H9 (cell line): ENCODE measurements at regions not wholly inside any gene's neighbourhood (a gene's known extent, or its start where the extent isn't known, plus 50 kb on each side); places are given as distances from the start of the nearest gene placed in this dataset.

Experiments
- DNase-seq: peaks from one replicate; pipeline ENCODE4 v3.0.0-alpha.2; 2017
- H2AFZ ChIP-seq: one replicate; pipeline ENCODE4 v1.6.1; 2013; ENCODE audit warnings: mild to moderate bottlenecking, low read length, control low read depth, moderate library complexity
- H2AK5ac ChIP-seq: 2 replicates; pipeline ENCODE4 v1.6.1; 2013; ENCODE audit warnings: low read length, control low read depth, mixed read lengths; ENCODE audit not compliant: insufficient read length
- H2BK120ac ChIP-seq: one replicate; pipeline ENCODE4 v1.6.1; 2013; ENCODE audit warnings: low read depth, mild to moderate bottlenecking, low read length, control low read depth, inconsistent platforms; ENCODE audit not compliant: poor library complexity, severe bottlenecking
- H2BK12ac ChIP-seq: 2 replicates; pipeline ENCODE4 v1.6.1; 2013; ENCODE audit warnings: low read length, control low read depth, mixed read lengths, low read depth; ENCODE audit not compliant: insufficient read length
- H2BK15ac ChIP-seq: 2 replicates; pipeline ENCODE4 v1.6.1; 2013; ENCODE audit warnings: low read depth, low read length, control low read depth
- H2BK20ac ChIP-seq: one replicate; pipeline ENCODE4 v1.6.1; 2013; ENCODE audit warnings: low read depth, mild to moderate bottlenecking, low read length, control low read depth, inconsistent platforms; ENCODE audit not compliant: poor library complexity, severe bottlenecking
- H2BK5ac ChIP-seq: 2 replicates; pipeline ENCODE4 v1.6.1; 2013; ENCODE audit warnings: low read length, control low read depth, mixed read lengths; ENCODE audit not compliant: insufficient read length
- H3K14ac ChIP-seq: 2 replicates; pipeline ENCODE4 v1.6.1; 2013; ENCODE audit warnings: low read length, control low read depth; ENCODE audit not compliant: insufficient read depth
- H3K18ac ChIP-seq: 2 replicates; pipeline ENCODE4 v1.6.1; 2013; ENCODE audit warnings: low read depth, mild to moderate bottlenecking, mixed read lengths, low read length, control low read depth; ENCODE audit not compliant: insufficient read length
- H3K23ac ChIP-seq: 2 replicates; pipeline ENCODE4 v1.6.1; 2013; ENCODE audit warnings: low read length, control low read depth, mixed read lengths, low read depth; ENCODE audit not compliant: insufficient read length
- H3K23me2 ChIP-seq: 2 replicates; pipeline ENCODE4 v1.6.1; 2013; ENCODE audit warnings: low read depth, mild to moderate bottlenecking, mixed read lengths, low read length, control low read depth; ENCODE audit not compliant: insufficient read length, poor library complexity, severe bottlenecking
- H3K27ac ChIP-seq: 2 replicates; pipeline ENCODE4 v1.5.1; 2013; ENCODE audit warnings: low read length, control low read depth, mixed read lengths, low read depth; ENCODE audit not compliant: insufficient read length
- H3K27me3 ChIP-seq: 2 replicates; pipeline ENCODE4 v1.6.1; 2013; ENCODE audit warnings: low read length, control low read depth, inconsistent platforms; ENCODE audit not compliant: insufficient read depth
- H3K4ac ChIP-seq: 2 replicates; pipeline ENCODE4 v1.6.1; 2013; ENCODE audit warnings: low read depth, mild to moderate bottlenecking, control low read depth, inconsistent platforms, low read length, moderate library complexity
- H3K4me1 ChIP-seq: 2 replicates; pipeline ENCODE4 v1.6.1; 2013; ENCODE audit warnings: low read length, control low read depth, inconsistent platforms; ENCODE audit not compliant: insufficient read depth
- H3K4me2 ChIP-seq: 2 replicates; pipeline ENCODE4 v1.6.1; 2013; ENCODE audit warnings: low read length, control low read depth, mixed read lengths; ENCODE audit not compliant: insufficient read length, insufficient read depth
- H3K56ac ChIP-seq: 2 replicates; pipeline ENCODE4 v1.6.1; 2013; ENCODE audit warnings: low read depth, mild to moderate bottlenecking, mixed read lengths, low read length, control low read depth; ENCODE audit not compliant: insufficient read length
- H3K79me1 ChIP-seq: 2 replicates; pipeline ENCODE4 v1.6.1; 2013; ENCODE audit warnings: low read depth, mild to moderate bottlenecking, moderate library complexity, low read length, control low read depth, inconsistent platforms; ENCODE audit not compliant: insufficient read depth, poor library complexity, severe bottlenecking
- H3K79me2 ChIP-seq: 2 replicates; pipeline ENCODE4 v1.6.1; 2013; ENCODE audit warnings: low read length, control low read depth, inconsistent platforms; ENCODE audit not compliant: insufficient read depth
- H3K9ac ChIP-seq: 2 replicates; pipeline ENCODE4 v1.6.1; 2013; ENCODE audit warnings: low read length, control low read depth, mixed read lengths; ENCODE audit not compliant: insufficient read length; ENCODE audit errors: extremely low read depth
- H3K9me3 ChIP-seq: one replicate; pipeline ENCODE4 v1.6.1; 2013; ENCODE audit warnings: low read depth, low read length, inconsistent platforms; ENCODE audit not compliant: control insufficient read depth
- H3T11ph ChIP-seq: one replicate; pipeline ENCODE4 v1.6.1; 2013; ENCODE audit warnings: mild to moderate bottlenecking, low read length, control low read depth, inconsistent platforms
- H4K20me1 ChIP-seq: one replicate; pipeline ENCODE4 v1.6.1; 2013; ENCODE audit not compliant: control insufficient read depth, insufficient read length, insufficient read depth
- H4K5ac ChIP-seq: 2 replicates; pipeline ENCODE4 v1.6.1; 2013; ENCODE audit warnings: low read depth, mild to moderate bottlenecking, mixed read lengths, low read length, control low read depth; ENCODE audit not compliant: insufficient read length
- H4K8ac ChIP-seq: replicated peaks from 2 replicates; pipeline ENCODE4 v1.6.1; 2013; ENCODE audit warnings: low read length, control low read depth, mixed read lengths, low read depth; ENCODE audit not compliant: insufficient read length
- H4K91ac ChIP-seq: 2 replicates; pipeline ENCODE4 v1.6.1; 2013; ENCODE audit warnings: low read depth, mild to moderate bottlenecking, moderate library complexity, mixed read lengths, low read length, control low read depth; ENCODE audit not compliant: insufficient read length
- H3K27ac Mint-ChIP-seq, 3 experiments: 2 replicates in 2 of 3; 3 replicates in 1 of 3; pipeline ENCODE4 v1.8.0; 2020 to 2021; ENCODE audit warnings: mixed read lengths in 3 of 3, mild to moderate bottlenecking in 1 of 3, moderate library complexity in 1 of 3
- H3K27me3 Mint-ChIP-seq: 2 replicates; pipeline ENCODE4 v1.8.0; 2021; ENCODE audit warnings: low read depth, mild to moderate bottlenecking, moderate library complexity, mixed read lengths
- H3K36me3 Mint-ChIP-seq, 3 experiments: 2 replicates in 2 of 3; 3 replicates in 1 of 3; pipeline ENCODE4 v1.8.0; 2020 to 2021; ENCODE audit warnings: low read depth in 3 of 3, mixed read lengths in 3 of 3; ENCODE audit not compliant: insufficient read depth in 1 of 3
- H3K4me1 Mint-ChIP-seq, 2 experiments: 2 replicates each; pipeline ENCODE4 v1.8.0; 2020; ENCODE audit warnings: mixed read lengths in 2 of 2
- H3K4me3 Mint-ChIP-seq, 2 experiments: 2 replicates in 1 of 2; 3 replicates in 1 of 2; pipeline ENCODE4 v1.8.0; 2020 to 2021; ENCODE audit warnings: mild to moderate bottlenecking in 2 of 2, mixed read lengths in 2 of 2, moderate library complexity in 1 of 2
- H3K9me3 Mint-ChIP-seq, 2 experiments: 2 replicates in 1 of 2; 3 replicates in 1 of 2; pipeline ENCODE4 v1.8.0; 2020; ENCODE audit warnings: mild to moderate bottlenecking in 2 of 2, mixed read lengths in 2 of 2, moderate library complexity in 1 of 2
- CTCF ChIP-seq: fragments of 200-600 bp; sonication (generic); conservative IDR thresholded peaks from 3 replicates; pipeline ENCODE4 v1.8.0; 2021; ENCODE audit warnings: antibody characterized with exemption, mild to moderate bottlenecking
- WGBS: extraction: QIAGEN DNeasy Blood & Tissue Kit; methylation state at CpG from one replicate; pipeline ENCODE4 v1.1.7; 2013; ENCODE audit warnings: missing lambda C conversion rate, low lambda C conversion rate, mixed read lengths; ENCODE audit not compliant: insufficient read length; ENCODE audit errors: extremely low coverage; 5-methylcytosine and 5-hydroxymethylcytosine counted together

DNA sequence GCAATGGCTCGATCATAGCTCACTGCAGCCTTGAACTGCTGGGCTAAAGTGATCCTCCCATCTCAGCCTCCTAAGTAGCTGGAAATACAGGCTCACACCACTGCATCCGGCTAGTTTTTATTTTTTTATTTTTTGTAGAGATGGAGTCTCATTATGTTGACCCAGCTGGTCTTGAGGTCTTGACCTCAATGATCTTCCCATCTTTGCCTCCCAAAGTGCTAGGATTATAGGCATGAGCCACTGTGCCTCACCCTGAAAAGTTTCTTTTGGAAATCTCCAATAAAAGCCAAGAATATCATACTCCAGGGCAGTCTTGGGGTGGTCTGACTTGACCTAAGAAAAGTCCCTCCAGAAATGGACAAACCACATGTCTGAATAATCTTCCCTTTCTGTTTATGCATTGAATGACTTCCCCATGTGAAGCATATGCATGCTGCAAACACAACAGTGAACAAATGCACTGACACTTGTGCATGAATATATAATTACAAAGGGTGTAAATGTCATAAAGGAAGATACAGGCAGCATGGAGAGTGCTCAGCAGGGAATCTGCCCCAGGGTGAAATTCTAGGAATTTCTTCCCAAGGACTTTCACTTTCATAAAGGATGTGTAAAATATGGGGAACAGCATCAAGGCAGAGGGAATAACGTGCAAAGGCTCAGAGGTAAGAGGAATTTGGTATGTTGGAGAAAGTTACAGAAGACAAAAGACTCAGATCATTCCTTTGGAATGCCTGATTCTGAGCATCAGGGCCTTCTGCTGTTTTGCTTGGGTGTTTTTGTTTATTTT lies 142.4 kb upstream of the LYZL1 start:
- Histone ChIP-seq H3K9ac (no peak overlapping the region), H3K4me2 (no peak overlapping the region), H3K79me1 (no peaks in the 10 kb centered on the region), H3K4me1 (peaks cover 2% of the 10 kb centered on the region; the same call in 1 of the 2 replicates), H4K5ac (no peak overlapping the region), H3K14ac (no peak overlapping the region), H3K23ac (no peak overlapping the region), H2BK120ac (no peak overlapping the region), H3K56ac (no peak overlapping the region), H3K18ac (no peak overlapping the region), H3K27me3 (no peaks in the 10 kb centered on the region), H2BK12ac (no peak overlapping the region), H2BK15ac (no peak overlapping the region; the same call in 1 of the 2 replicates), H2BK5ac (no peak overlapping the region), H3K9me3 (no peaks in the 10 kb centered on the region), H3K23me2 (peaks cover 3% of the 10 kb centered on the region), H3K27ac (no peak overlapping the region), H3K4ac (no peak overlapping the region), H2AK5ac (no peak overlapping the region), H4K20me1 (no peaks in the 10 kb centered on the region), H4K91ac (no peak overlapping the region), H2AFZ (no peak overlapping the region), H3K79me2 (no peaks in the 10 kb centered on the region), H4K8ac (no peak overlapping the region), H3T11ph (no peak overlapping the region), H2BK20ac (no peak overlapping the region)
- no peak overlapping the region for H3K4me3 Mint-ChIP-seq
- H3K4me1 Mint-ChIP-seq: peaks cover 43% of the 10 kb centered on the region in 2 experiments
- H3K36me3 Mint-ChIP-seq: peaks cover 0 to 4% (median 3%) of the 10 kb centered on the region in 3 experiments; a peak in 2 of 7 replicates
- no peaks in the 10 kb centered on the region for H3K27me3 Mint-ChIP-seq
- no peak for DNase-seq
- TF ChIP-seq CTCF: no peak
- peaks cover 0 to 3% of the 10 kb centered on the region in 2 experiments; a peak in 1 of 5 replicates for H3K9me3 Mint-ChIP-seq
- no CpG with 5 or more reads among the region's 3 CpGs for WGBS
- H3K27ac Mint-ChIP-seq: no peak overlapping the region; a peak in 1 of 7 replicates
